ENCODE measurements at regions not wholly inside any gene's neighbourhood (a gene's known extent, or its start where the extent isn't known, plus 50 kb on each side); places are given as distances from the start of the nearest gene placed in this dataset.

DNA sequence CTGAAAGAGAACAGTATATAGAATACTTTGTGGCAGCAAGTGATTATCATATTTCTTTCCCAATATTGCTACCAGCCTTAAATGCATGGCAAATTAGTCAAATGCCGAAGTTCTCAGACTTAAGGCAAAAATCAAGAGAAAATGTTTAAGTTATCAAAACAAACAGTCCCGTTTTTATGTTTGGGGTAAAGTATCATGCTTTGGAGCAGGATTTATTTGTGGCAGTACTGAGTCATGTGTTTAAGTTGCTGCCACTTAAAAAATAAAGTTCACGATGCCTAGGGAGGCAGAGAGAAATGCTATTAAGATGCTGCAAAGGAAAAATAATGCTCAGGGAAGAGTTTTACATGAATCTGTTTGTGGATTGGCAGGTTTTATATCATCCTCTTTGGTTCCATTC, 417.4 kb upstream of the MDFIC2 start:
- CTCF ChIA-PET (ENCODE audit: low intra/inter-chr PET ratio): no interaction called here
- TF ChIP-seq ZNF551 (CRISPR knock-in tag; IDR thresholded peaks at IDR 0.05): no peak
- TF ChIP-seq, protein P1, sequence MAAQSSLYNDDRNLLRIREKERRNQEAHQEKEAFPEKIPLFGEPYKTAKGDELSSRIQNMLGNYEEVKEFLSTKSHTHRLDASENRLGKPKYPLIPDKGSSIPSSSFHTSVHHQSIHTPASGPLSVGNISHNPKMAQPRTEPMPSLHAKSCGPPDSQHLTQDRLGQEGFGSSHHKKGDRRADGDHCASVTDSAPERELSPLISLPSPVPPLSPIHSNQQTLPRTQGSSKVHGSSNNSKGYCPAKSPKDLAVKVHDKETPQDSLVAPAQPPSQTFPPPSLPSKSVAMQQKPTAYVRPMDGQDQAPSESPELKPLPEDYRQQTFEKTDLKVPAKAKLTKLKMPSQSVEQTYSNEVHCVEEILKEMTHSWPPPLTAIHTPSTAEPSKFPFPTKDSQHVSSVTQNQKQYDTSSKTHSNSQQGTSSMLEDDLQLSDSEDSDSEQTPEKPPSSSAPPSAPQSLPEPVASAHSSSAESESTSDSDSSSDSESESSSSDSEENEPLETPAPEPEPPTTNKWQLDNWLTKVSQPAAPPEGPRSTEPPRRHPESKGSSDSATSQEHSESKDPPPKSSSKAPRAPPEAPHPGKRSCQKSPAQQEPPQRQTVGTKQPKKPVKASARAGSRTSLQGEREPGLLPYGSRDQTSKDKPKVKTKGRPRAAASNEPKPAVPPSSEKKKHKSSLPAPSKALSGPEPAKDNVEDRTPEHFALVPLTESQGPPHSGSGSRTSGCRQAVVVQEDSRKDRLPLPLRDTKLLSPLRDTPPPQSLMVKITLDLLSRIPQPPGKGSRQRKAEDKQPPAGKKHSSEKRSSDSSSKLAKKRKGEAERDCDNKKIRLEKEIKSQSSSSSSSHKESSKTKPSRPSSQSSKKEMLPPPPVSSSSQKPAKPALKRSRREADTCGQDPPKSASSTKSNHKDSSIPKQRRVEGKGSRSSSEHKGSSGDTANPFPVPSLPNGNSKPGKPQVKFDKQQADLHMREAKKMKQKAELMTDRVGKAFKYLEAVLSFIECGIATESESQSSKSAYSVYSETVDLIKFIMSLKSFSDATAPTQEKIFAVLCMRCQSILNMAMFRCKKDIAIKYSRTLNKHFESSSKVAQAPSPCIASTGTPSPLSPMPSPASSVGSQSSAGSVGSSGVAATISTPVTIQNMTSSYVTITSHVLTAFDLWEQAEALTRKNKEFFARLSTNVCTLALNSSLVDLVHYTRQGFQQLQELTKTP (IDR thresholded peaks at IDR 0.05; ENCODE audit: low read depth in 1 of 2, partially characterized antibody in 2 of 2): no peak
- TF ChIP-seq NONO (IDR thresholded peaks at IDR 0.05; ENCODE audit: low read depth in 2 of 2, low read length in 1 of 2): no peak
- TF ChIP-seq, protein P2, sequence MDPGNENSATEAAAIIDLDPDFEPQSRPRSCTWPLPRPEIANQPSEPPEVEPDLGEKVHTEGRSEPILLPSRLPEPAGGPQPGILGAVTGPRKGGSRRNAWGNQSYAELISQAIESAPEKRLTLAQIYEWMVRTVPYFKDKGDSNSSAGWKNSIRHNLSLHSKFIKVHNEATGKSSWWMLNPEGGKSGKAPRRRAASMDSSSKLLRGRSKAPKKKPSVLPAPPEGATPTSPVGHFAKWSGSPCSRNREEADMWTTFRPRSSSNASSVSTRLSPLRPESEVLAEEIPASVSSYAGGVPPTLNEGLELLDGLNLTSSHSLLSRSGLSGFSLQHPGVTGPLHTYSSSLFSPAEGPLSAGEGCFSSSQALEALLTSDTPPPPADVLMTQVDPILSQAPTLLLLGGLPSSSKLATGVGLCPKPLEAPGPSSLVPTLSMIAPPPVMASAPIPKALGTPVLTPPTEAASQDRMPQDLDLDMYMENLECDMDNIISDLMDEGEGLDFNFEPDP (CRISPR knock-in tag; IDR thresholded peaks at IDR 0.05): no peak
- TF ChIP-seq, protein P3, sequence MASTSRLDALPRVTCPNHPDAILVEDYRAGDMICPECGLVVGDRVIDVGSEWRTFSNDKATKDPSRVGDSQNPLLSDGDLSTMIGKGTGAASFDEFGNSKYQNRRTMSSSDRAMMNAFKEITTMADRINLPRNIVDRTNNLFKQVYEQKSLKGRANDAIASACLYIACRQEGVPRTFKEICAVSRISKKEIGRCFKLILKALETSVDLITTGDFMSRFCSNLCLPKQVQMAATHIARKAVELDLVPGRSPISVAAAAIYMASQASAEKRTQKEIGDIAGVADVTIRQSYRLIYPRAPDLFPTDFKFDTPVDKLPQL (IDR thresholded peaks at IDR 0.05; ENCODE audit: extremely low read depth, insufficient read length): no peak
- TF ChIP-seq, protein P4, sequence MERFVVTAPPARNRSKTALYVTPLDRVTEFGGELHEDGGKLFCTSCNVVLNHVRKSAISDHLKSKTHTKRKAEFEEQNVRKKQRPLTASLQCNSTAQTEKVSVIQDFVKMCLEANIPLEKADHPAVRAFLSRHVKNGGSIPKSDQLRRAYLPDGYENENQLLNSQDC (CRISPR knock-in tag; IDR thresholded peaks at IDR 0.05): no peak
- TF ChIP-seq, protein P5, sequence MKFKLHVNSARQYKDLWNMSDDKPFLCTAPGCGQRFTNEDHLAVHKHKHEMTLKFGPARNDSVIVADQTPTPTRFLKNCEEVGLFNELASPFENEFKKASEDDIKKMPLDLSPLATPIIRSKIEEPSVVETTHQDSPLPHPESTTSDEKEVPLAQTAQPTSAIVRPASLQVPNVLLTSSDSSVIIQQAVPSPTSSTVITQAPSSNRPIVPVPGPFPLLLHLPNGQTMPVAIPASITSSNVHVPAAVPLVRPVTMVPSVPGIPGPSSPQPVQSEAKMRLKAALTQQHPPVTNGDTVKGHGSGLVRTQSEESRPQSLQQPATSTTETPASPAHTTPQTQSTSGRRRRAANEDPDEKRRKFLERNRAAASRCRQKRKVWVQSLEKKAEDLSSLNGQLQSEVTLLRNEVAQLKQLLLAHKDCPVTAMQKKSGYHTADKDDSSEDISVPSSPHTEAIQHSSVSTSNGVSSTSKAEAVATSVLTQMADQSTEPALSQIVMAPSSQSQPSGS (CRISPR knock-in tag; IDR thresholded peaks at IDR 0.05): no peak
- TF ChIP-seq, protein P6, sequence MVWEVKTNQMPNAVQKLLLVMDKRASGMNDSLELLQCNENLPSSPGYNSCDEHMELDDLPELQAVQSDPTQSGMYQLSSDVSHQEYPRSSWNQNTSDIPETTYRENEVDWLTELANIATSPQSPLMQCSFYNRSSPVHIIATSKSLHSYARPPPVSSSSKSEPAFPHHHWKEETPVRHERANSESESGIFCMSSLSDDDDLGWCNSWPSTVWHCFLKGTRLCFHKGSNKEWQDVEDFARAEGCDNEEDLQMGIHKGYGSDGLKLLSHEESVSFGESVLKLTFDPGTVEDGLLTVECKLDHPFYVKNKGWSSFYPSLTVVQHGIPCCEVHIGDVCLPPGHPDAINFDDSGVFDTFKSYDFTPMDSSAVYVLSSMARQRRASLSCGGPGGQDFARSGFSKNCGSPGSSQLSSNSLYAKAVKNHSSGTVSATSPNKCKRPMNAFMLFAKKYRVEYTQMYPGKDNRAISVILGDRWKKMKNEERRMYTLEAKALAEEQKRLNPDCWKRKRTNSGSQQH (CRISPR knock-in tag; IDR thresholded peaks at IDR 0.05): no peak
- TF ChIP-seq PHF21A (IDR thresholded peaks at IDR 0.05; ENCODE audit: borderline replicate concordance, low read depth): no peak
- TF ChIP-seq ARHGAP35 (IDR thresholded peaks at IDR 0.05; ENCODE audit: partially characterized antibody): no peak
- no peak for TF ChIP-seq THRAP3 (IDR thresholded peaks at IDR 0.05; ENCODE audit: borderline replicate concordance)
- TF ChIP-seq ZNF436 (CRISPR knock-in tag; IDR thresholded peaks at IDR 0.05): no peak
- no peak for TF ChIP-seq ZNF384 (IDR thresholded peaks at IDR 0.05; ENCODE audit: low read depth, low read length)
- TF ChIP-seq DMBX1 (CRISPR knock-in tag; IDR thresholded peaks at IDR 0.05; ENCODE audit: borderline replicate concordance): no peak

More for the DNA sequence above, 417.4 kb upstream of the MDFIC2 start:
- H3K79me2 ChIP-seq (ENCODE audit: control insufficient read depth, insufficient read depth, low read length): no peaks in the 10 kb centered on the region
- BruUV-seq (replicated peaks): no TSS peak
- no peak overlapping the region for H3K4me3 ChIP-seq
- H3K9me1 ChIP-seq (ENCODE audit: control insufficient read depth, insufficient read depth, low read length): no peaks in the 10 kb centered on the region
- H3K9me3 ChIP-seq (replicated peaks; ENCODE audit: control insufficient read depth, insufficient read depth, low read depth, low read length): no peaks in the 10 kb centered on the region
- no peak for ATAC-seq
- 0% methylated on average over 3 of the region's 3 CpGs for WGBS (ENCODE audit: insufficient coverage, low coverage, missing lambda C conversion rate)
- DNase-seq (ENCODE audit: extremely low read depth in 1 of 4, low spot score in 3 of 4): no peak
- no peaks in the 10 kb centered on the region for H3K4me1 ChIP-seq (replicated peaks in 1 of 2; ENCODE audit: control insufficient read depth in 2 of 2, insufficient read depth in 2 of 2, low read length in 2 of 2)
- in situ Hi-C loops (cut with MboI) (no loop called here), intact Hi-C loops (cut with micrococcal nuclease) (no loop called here)
- no peak overlapping the region for H2AFZ ChIP-seq (ENCODE audit: low read depth, low read length)
- H3K9ac ChIP-seq (ENCODE audit: insufficient read depth in 1 of 2, low read depth in 2 of 2, low read length in 2 of 2): no peak overlapping the region
- no peak overlapping the region for H3K4me2 ChIP-seq (ENCODE audit: insufficient read depth, low read length)
- FAIRE-seq: no peak
- H4K20me1 ChIP-seq (replicated peaks; ENCODE audit: control insufficient read depth, insufficient read depth, low read length): no peaks in the 10 kb centered on the region
- POLR2A ChIA-PET: no interaction called here
- no peaks in the 10 kb centered on the region for H3K27me3 ChIP-seq (ENCODE audit: control insufficient read depth in 2 of 2, insufficient read depth in 2 of 2, low read length in 2 of 2)
- no peak overlapping the region for H3K27ac ChIP-seq (ENCODE audit: extremely low read depth, low read depth, low read length)
- H3K36me3 ChIP-seq (ENCODE audit: control insufficient read depth, insufficient read depth, low read length): no peaks in the 10 kb centered on the region
